Upper lobe of left lung (tissue), 6 donors: ENCODE measurements at regions not wholly inside any gene's neighbourhood (a gene's known extent, or its start where the extent isn't known, plus 50 kb on each side); places are given as distances from the start of the nearest gene placed in this dataset.

Source experiments
- ATAC-seq, 2 donors: fragments of 200-7000 bp; cut with Tn5 transposase; one replicate each; pipeline ENCODE4 v1.9.1; 2022; ENCODE audit warnings: mild to moderate bottlenecking in 2 of 2, moderate library complexity in 2 of 2; ENCODE audit not compliant: low FRiP score in 2 of 2
- DNase-seq, 2 donors: peaks; one replicate each; pipeline ENCODE4 v3.0.0-alpha.2; 2019 to 2020
- H3K27ac ChIP-seq, 4 donors: fragments of 200-600 bp; sonication (generic); one replicate each; pipeline ENCODE4 v1.5.1; 2016 to 2019
- H3K27me3 ChIP-seq, 4 donors: fragments of 200-600 bp; sonication (generic); one replicate each; pipeline ENCODE4 v1.5.1; 2017 to 2019
- H3K36me3 ChIP-seq, 4 donors: fragments of 200-600 bp; sonication (generic); one replicate each; pipeline ENCODE4 v1.5.1; 2016 to 2019
- H3K4me1 ChIP-seq, 4 donors: fragments of 200-600 bp; sonication (generic); one replicate each; pipeline ENCODE4 v1.5.1; 2018 to 2019
- H3K4me3 ChIP-seq, 4 donors: fragments of 200-600 bp; sonication (generic); one replicate each; pipeline ENCODE4 v1.5.1; 2017 to 2019; ENCODE audit warnings: mild to moderate bottlenecking in 2 of 4, moderate library complexity in 1 of 4
- H3K9me3 ChIP-seq, 4 donors: fragments of 200-600 bp; sonication (generic); one replicate each; pipeline ENCODE4 v1.5.1; 2018 to 2019
- CTCF ChIP-seq, 6 experiments: fragments of 450-650 bp in 4 of 6; fragments of 200-600 bp in 2 of 6; sonication (generic) in 2 of 6; IDR thresholded peaks; one replicate each; pipeline ENCODE4 v1.5.1; 2016 to 2019; ENCODE audit warnings: antibody characterized with exemption in 6 of 6
- EP300 ChIP-seq, 4 donors: sonication (generic); formaldehyde crosslinking; IDR thresholded peaks; one replicate each; pipeline ENCODE4 v1.5.1; 2017; ENCODE audit warnings: antibody characterized with exemption in 4 of 4, control low read depth in 2 of 4
- POLR2A ChIP-seq, 4 donors: fragments of 450-650 bp; IDR thresholded peaks; one replicate each; pipeline ENCODE4 v1.5.1; 2016 to 2017; ENCODE audit warnings: antibody characterized with exemption in 4 of 4, mild to moderate bottlenecking in 2 of 4
- POLR2AphosphoS5 ChIP-seq, 2 donors: sonication (generic); formaldehyde crosslinking; IDR thresholded peaks; one replicate each; pipeline ENCODE4 v1.5.1; 2017; ENCODE audit warnings: antibody characterized with exemption in 2 of 2
- WGBS, 2 donors: methylation state at CpG; one replicate each; pipeline ENCODE4 v1.1.5; 2017 to 2018; 5-methylcytosine and 5-hydroxymethylcytosine counted together
- donor health status: DM: no; HTN: no; CAD: no; lungs with moderate emphysema.
- donor health status: DM: no; HTN: yes; CAD: no; lungs with severe emphysema.

GRCh38 chr16:65201511-65201910 lies 79.6 kb upstream of the CDH11 start:
- Histone ChIP-seq H3K27ac (peak overlapping the region in 2 of 4 donors; percentile 19 to 22), H3K4me3 (no peak overlapping the region), H3K4me1 (no peaks in the 10 kb centered on the region), H3K36me3 (no peaks in the 10 kb centered on the region), H3K9me3 (no peaks in the 10 kb centered on the region), H3K27me3 (no peaks in the 10 kb centered on the region)
- DNase-seq (no peak), ATAC-seq (peak in 1 of 2 donors; percentile 58)
- no peak for TF ChIP-seq POLR2A (IDR thresholded peaks at IDR 0.05)
- TF ChIP-seq POLR2AphosphoS5 (IDR thresholded peaks at IDR 0.05) = no peak
- TF ChIP-seq EP300 (IDR thresholded peaks at IDR 0.05) = no peak
- no peak for TF ChIP-seq CTCF (IDR thresholded peaks at IDR 0.05)
- WGBS, 2 donors = 74 to 88% methylated on average over 8 of the region's 8 CpGs

- Histone ChIP-seq H3K27me3 (no peaks in the 10 kb centered on the region), H3K9me3 (no peaks in the 10 kb centered on the region), H3K36me3 (no peaks in the 10 kb centered on the region), H3K4me3 (no peak overlapping the region), H3K4me1 (no peaks in the 10 kb centered on the region), H3K27ac (peak overlapping the region in 1 of 4 donors; percentile 22)
- TF ChIP-seq POLR2AphosphoS5 (IDR thresholded peaks at IDR 0.05) = no peak
- TF ChIP-seq EP300 (IDR thresholded peaks at IDR 0.05) = no peak
- no peak for TF ChIP-seq CTCF (IDR thresholded peaks at IDR 0.05)
- TF ChIP-seq POLR2A (IDR thresholded peaks at IDR 0.05) = no peak
- DNase-seq (no peak), ATAC-seq (peak in 1 of 2 donors; percentile 65)
- 89 to 95% methylated on average over 5 of the region's 5 CpGs for WGBS, 2 donors
These were observed 79.0 kb upstream of the CDH11 start for GRCh38 chr16:65200857-65201256.

GRCh38 chr16:65200156-65200773 lies 78.4 kb upstream of the CDH11 start:
- Histone ChIP-seq H3K27me3 (no peaks in the 10 kb centered on the region), H3K4me1 (no peaks in the 10 kb centered on the region), H3K9me3 (no peaks in the 10 kb centered on the region), H3K27ac (no peak overlapping the region), H3K36me3 (no peaks in the 10 kb centered on the region), H3K4me3 (no peak overlapping the region)
- DNase-seq (no peak), ATAC-seq (no peak)
- TF ChIP-seq CTCF (IDR thresholded peaks at IDR 0.05) (no peak), EP300 (IDR thresholded peaks at IDR 0.05) (no peak), POLR2AphosphoS5 (IDR thresholded peaks at IDR 0.05) (no peak)
- WGBS, 2 donors = 64 to 76% methylated on average over 5 of the region's 5 CpGs

GRCh38 chr16:65196420-65197075 lies 74.7 kb upstream of the CDH11 start:
- no peaks in the 10 kb centered on the region for H3K4me1 ChIP-seq
- 62 to 67% methylated on average over 6 of the region's 6 CpGs for WGBS, 2 donors
- DNase-seq = no peak
- no peak overlapping the region for H3K4me3 ChIP-seq
- no peaks in the 10 kb centered on the region for H3K36me3 ChIP-seq
- no peaks in the 10 kb centered on the region for H3K9me3 ChIP-seq
- no peak for ATAC-seq
- no peak for TF ChIP-seq EP300 (IDR thresholded peaks at IDR 0.05)
- no peak for TF ChIP-seq POLR2A (IDR thresholded peaks at IDR 0.05)
- TF ChIP-seq CTCF (IDR thresholded peaks at IDR 0.05) = no peak
- no peak for TF ChIP-seq POLR2AphosphoS5 (IDR thresholded peaks at IDR 0.05)
- H3K27me3 ChIP-seq = no peaks in the 10 kb centered on the region
- H3K27ac ChIP-seq = no peak overlapping the region

- no peak for ATAC-seq
- Histone ChIP-seq H3K9me3 (no peaks in the 10 kb centered on the region), H3K4me1 (no peaks in the 10 kb centered on the region), H3K27me3 (no peaks in the 10 kb centered on the region), H3K36me3 (no peaks in the 10 kb centered on the region), H3K4me3 (no peak overlapping the region), H3K27ac (no peak overlapping the region)
- 65 to 69% methylated on average over 2 of the region's 2 CpGs for WGBS, 2 donors
- DNase-seq = no peak
- TF ChIP-seq POLR2AphosphoS5 (IDR thresholded peaks at IDR 0.05) (no peak), POLR2A (IDR thresholded peaks at IDR 0.05) (no peak), CTCF (IDR thresholded peaks at IDR 0.05) (no peak), EP300 (IDR thresholded peaks at IDR 0.05) (no peak)
These were observed 74.1 kb upstream of the CDH11 start for GRCh38 chr16:65195998-65196397.
